ENCODE measurements at regions not wholly inside any gene's neighbourhood (a gene's known extent, or its start where the extent isn't known, plus 50 kb on each side); places are given as distances from the start of the nearest gene placed in this dataset.
A peak's percentile ranks its signal among the peaks of the same experiment; 100 is the strongest.

GRCh38 chrX:118225711-118226428 is 109.3 kb upstream of the KLHL13 start:
- Histone ChIP-seq H3K36me3 (ENCODE audit: control insufficient read depth in 2 of 4, insufficient read depth in 4 of 4, low read length in 3 of 4) (no peaks in the 10 kb centered on the region), H3K23me2 (ENCODE audit: low read depth, low read length) (no peaks in the 10 kb centered on the region), H3K79me2 (ENCODE audit: control insufficient read depth in 1 of 2, insufficient read depth in 2 of 2, low read length in 2 of 2) (no peaks in the 10 kb centered on the region), H2BK20ac (ENCODE audit: low read length) (no peak overlapping the region), H3K4ac (replicated peaks; ENCODE audit: insufficient read length, low read depth, low read length) (no peak overlapping the region), H2BK120ac (replicated peaks; ENCODE audit: low read depth, low read length) (no peak overlapping the region), H4K8ac (ENCODE audit: extremely low read depth, insufficient read depth, low read length) (no peak overlapping the region), H3K79me1 (ENCODE audit: low read depth, low read length) (no peaks in the 10 kb centered on the region), H3K9me3 (ENCODE audit: insufficient read depth in 2 of 2, low read depth in 1 of 2, low read length in 1 of 2) (no peaks in the 10 kb centered on the region), H3K4me2 (ENCODE audit: insufficient read depth in 1 of 2, low read depth in 2 of 2, low read length in 2 of 2) (no peak overlapping the region), H2BK12ac (ENCODE audit: low read depth, low read length) (no peak overlapping the region), H2BK5ac (ENCODE audit: low read depth, low read length) (no peak overlapping the region), H3K9ac (replicated peaks in 1 of 4; ENCODE audit: extremely low read depth in 1 of 4, low read depth in 3 of 4, low read length in 3 of 4) (no peak overlapping the region), H4K5ac (ENCODE audit: insufficient read length, low read depth, low read length) (no peak overlapping the region), H3K27ac (ENCODE audit: low read depth, low read length) (no peak overlapping the region), H3K27me3 (replicated peaks in 1 of 4; ENCODE audit: control insufficient read depth in 3 of 4, extremely low read depth in 1 of 4, insufficient read depth in 3 of 4, low read length in 3 of 4) (no peaks in the 10 kb centered on the region), H2AFZ (ENCODE audit: low read length) (no peak overlapping the region), H4K20me1 (replicated peaks in 1 of 2; ENCODE audit: control insufficient read depth in 1 of 2, insufficient read depth in 2 of 2, low read length in 2 of 2) (no peaks in the 10 kb centered on the region), H2BK15ac (ENCODE audit: low read length) (no peak overlapping the region), H4K91ac (replicated peaks; ENCODE audit: insufficient read length, low read length) (no peak overlapping the region), H3K4me3 (ENCODE audit: extremely low read depth in 1 of 4, insufficient read depth in 2 of 4, low read depth in 3 of 4, low read length in 4 of 4) (no peak overlapping the region), H3K23ac (ENCODE audit: insufficient read length) (no peak overlapping the region), H3K18ac (ENCODE audit: extremely low read depth, low read length) (no peak overlapping the region), H3K4me1 (replicated peaks in 1 of 4; ENCODE audit: control insufficient read depth in 3 of 4, insufficient read depth in 4 of 4, low read length in 3 of 4) (peaks cover 0 to 2% (median 0%) of the 10 kb centered on the region in 4 experiments; a peak in 1 of 7 replicates), H3K56ac (replicated peaks; ENCODE audit: insufficient read length, low read depth, low read length) (no peak overlapping the region), H2AK5ac (ENCODE audit: low read depth, low read length) (no peak overlapping the region), H3K14ac (ENCODE audit: insufficient read length) (no peak overlapping the region)
- TF ChIP-seq RAD21 (IDR thresholded peaks at IDR 0.05 in 1 of 2, conservative IDR thresholded peaks at IDR 0.05 in 1 of 2; ENCODE audit: low read depth in 2 of 2, low read length in 2 of 2), result peak; percentile 59 to 61
- TF ChIP-seq ATF3 (IDR thresholded peaks at IDR 0.05; ENCODE audit: insufficient read depth, low read depth, low read length), result no peak
- TF ChIP-seq CTCF (IDR thresholded peaks at IDR 0.05; ENCODE audit: control extremely low read depth in 1 of 3, insufficient read depth in 1 of 3, low read depth in 1 of 3, low read length in 3 of 3), result peak in 2 of 3 experiments; percentile 10 to 19; a peak in 2 of 4 replicates
- ChIA-PET POLR2A (ENCODE audit: partially characterized antibody) (no interaction called here), CTCF (ENCODE audit: partially characterized antibody) (interaction anchor here (0.6 to 1.7 kb wide), 4 partner anchors 9 to 220 kb away, joined by 3 to 4 read pairs (median 4); no protein-coding TSS in a partner anchor)
- WGBS, 2 experiments (ENCODE audit: extremely low coverage in 1 of 2, insufficient coverage in 1 of 2, insufficient read length in 1 of 2, insufficient replicate concordance in 2 of 2, low coverage in 1 of 2, low lambda C conversion rate in 2 of 2, missing lambda C conversion rate in 1 of 2), result 80% methylated on average over 2 of the region's 3 CpGs; no CpG with 5 or more reads in 1 of the 2 experiments
- DNase-seq (ENCODE audit: low read depth in 1 of 2, low spot score in 2 of 2) (no peak), FAIRE-seq (peak; percentile 24)

Data from H1 (cell line).